ENCODE measurements at regions not wholly inside any gene's neighbourhood (a gene's known extent, or its start where the extent isn't known, plus 50 kb on each side); places are given as distances from the start of the nearest gene placed in this dataset.

GRCh38 chr4:171441300-171441941, 371.8 kb upstream of the GALNTL6 start:
- BruUV-seq (replicated peaks) = no TSS peak
- CTCF ChIA-PET = no interaction called here
- Mint-ChIP-seq H3K9me3 (ENCODE audit: unreplicated experiment) (no peaks in the 10 kb centered on the region), H3K4me1 (ENCODE audit: insufficient read depth, unreplicated experiment) (peaks cover 5% of the 10 kb centered on the region), H3K27me3 (ENCODE audit: insufficient read depth, unreplicated experiment) (peaks cover 81% of the 10 kb centered on the region), H3K36me3 (ENCODE audit: insufficient read depth, unreplicated experiment) (no peaks in the 10 kb centered on the region), H3K27ac (ENCODE audit: low read depth, unreplicated experiment) (no peak overlapping the region), H3K4me3 (ENCODE audit: unreplicated experiment) (no peak overlapping the region)
- TF ChIP-seq, protein P1, sequence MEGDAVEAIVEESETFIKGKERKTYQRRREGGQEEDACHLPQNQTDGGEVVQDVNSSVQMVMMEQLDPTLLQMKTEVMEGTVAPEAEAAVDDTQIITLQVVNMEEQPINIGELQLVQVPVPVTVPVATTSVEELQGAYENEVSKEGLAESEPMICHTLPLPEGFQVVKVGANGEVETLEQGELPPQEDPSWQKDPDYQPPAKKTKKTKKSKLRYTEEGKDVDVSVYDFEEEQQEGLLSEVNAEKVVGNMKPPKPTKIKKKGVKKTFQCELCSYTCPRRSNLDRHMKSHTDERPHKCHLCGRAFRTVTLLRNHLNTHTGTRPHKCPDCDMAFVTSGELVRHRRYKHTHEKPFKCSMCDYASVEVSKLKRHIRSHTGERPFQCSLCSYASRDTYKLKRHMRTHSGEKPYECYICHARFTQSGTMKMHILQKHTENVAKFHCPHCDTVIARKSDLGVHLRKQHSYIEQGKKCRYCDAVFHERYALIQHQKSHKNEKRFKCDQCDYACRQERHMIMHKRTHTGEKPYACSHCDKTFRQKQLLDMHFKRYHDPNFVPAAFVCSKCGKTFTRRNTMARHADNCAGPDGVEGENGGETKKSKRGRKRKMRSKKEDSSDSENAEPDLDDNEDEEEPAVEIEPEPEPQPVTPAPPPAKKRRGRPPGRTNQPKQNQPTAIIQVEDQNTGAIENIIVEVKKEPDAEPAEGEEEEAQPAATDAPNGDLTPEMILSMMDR (IDR thresholded peaks at IDR 0.05; ENCODE audit: unreplicated experiment) = no peak
- no peak for DNase-seq (ENCODE audit: unreplicated experiment)
- intact Hi-C loops (cut with micrococcal nuclease) = no loop called here
- POLR2A ChIA-PET = interaction anchor here (0.6 kb wide), 1 partner anchor 27 kb away, joined by 3 read pairs; no protein-coding TSS in a partner anchor

DNA sequence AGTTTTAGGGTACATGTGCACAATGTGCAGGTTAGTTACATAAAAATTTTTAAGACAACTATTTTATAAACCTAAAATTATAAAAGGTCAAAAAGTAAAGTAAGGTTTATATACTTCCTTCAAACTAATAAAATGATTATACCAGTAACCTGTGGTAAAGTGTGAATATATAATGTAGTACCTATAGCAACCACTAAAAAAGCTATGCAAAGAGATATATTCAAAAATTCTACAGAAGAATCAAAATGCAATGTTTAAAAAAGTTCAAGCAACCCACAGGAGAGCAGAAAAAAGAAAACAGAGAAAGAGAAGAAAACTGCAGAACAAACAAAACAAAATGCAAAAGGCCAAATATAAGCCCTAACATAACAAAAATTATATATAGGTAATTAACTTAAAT, 379.5 kb upstream of the GALNTL6 start:
- no peaks in the 10 kb centered on the region for H3K9me3 Mint-ChIP-seq (ENCODE audit: unreplicated experiment)
- H3K36me3 Mint-ChIP-seq (ENCODE audit: insufficient read depth, unreplicated experiment) = no peaks in the 10 kb centered on the region
- ChIA-PET CTCF (no interaction called here), POLR2A (no interaction called here)
- no peaks in the 10 kb centered on the region for H3K4me1 Mint-ChIP-seq (ENCODE audit: insufficient read depth, unreplicated experiment)
- intact Hi-C loops (cut with micrococcal nuclease) = no loop called here
- BruUV-seq (replicated peaks) = no TSS peak
- TF ChIP-seq, protein P1 (IDR thresholded peaks at IDR 0.05; ENCODE audit: unreplicated experiment) = no peak
- no peak overlapping the region for H3K4me3 Mint-ChIP-seq (ENCODE audit: unreplicated experiment)
- no peak overlapping the region for H3K27ac Mint-ChIP-seq (ENCODE audit: low read depth, unreplicated experiment)
- H3K27me3 Mint-ChIP-seq (ENCODE audit: insufficient read depth, unreplicated experiment) = peaks cover 85% of the 10 kb centered on the region
- DNase-seq (ENCODE audit: unreplicated experiment) = no peak

DNA sequence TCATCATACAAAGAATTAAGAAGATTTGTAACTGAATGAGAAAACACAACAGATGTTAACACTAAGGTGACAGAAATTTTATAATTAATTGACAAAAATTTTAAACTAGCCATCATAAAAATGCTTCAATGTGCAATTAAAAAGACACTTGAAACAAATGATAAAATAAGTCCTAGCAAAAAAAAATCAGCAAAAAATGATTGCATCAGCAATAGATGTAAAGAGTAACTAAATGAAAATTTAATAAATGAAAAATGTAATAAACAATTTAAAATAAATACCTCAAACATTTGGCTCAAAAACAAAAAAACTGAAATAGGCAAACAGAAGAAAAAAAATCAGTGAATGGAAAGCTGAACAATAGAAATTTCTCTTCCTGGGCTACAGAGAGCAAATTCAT, 380.7 kb upstream of the GALNTL6 start:
- CTCF ChIA-PET = no interaction called here
- Mint-ChIP-seq H3K27me3 (ENCODE audit: insufficient read depth, unreplicated experiment) (peaks cover 85% of the 10 kb centered on the region), H3K36me3 (ENCODE audit: insufficient read depth, unreplicated experiment) (no peaks in the 10 kb centered on the region), H3K27ac (ENCODE audit: low read depth, unreplicated experiment) (no peak overlapping the region), H3K4me3 (ENCODE audit: unreplicated experiment) (no peak overlapping the region), H3K4me1 (ENCODE audit: insufficient read depth, unreplicated experiment) (no peaks in the 10 kb centered on the region), H3K9me3 (ENCODE audit: unreplicated experiment) (no peaks in the 10 kb centered on the region)
- POLR2A ChIA-PET = interaction anchor here (0.6 kb wide), 1 partner anchor 49 kb away, joined by 3 read pairs; no protein-coding TSS in a partner anchor
- no TSS peak for BruUV-seq (replicated peaks)
- TF ChIP-seq, protein P1 (IDR thresholded peaks at IDR 0.05; ENCODE audit: unreplicated experiment) = no peak
- intact Hi-C loops (cut with micrococcal nuclease) = no loop called here
- no peak for DNase-seq (ENCODE audit: unreplicated experiment)

- Mint-ChIP-seq H3K27ac (ENCODE audit: low read depth, unreplicated experiment) (no peak overlapping the region), H3K36me3 (ENCODE audit: insufficient read depth, unreplicated experiment) (no peaks in the 10 kb centered on the region), H3K9me3 (ENCODE audit: unreplicated experiment) (no peaks in the 10 kb centered on the region), H3K4me1 (ENCODE audit: insufficient read depth, unreplicated experiment) (no peaks in the 10 kb centered on the region), H3K27me3 (ENCODE audit: insufficient read depth, unreplicated experiment) (peaks cover 91% of the 10 kb centered on the region), H3K4me3 (ENCODE audit: unreplicated experiment) (no peak overlapping the region)
- BruUV-seq (replicated peaks) = no TSS peak
- POLR2A ChIA-PET = no interaction called here
- CTCF ChIA-PET = no interaction called here
- TF ChIP-seq, protein P1 (IDR thresholded peaks at IDR 0.05; ENCODE audit: unreplicated experiment) = no peak
- intact Hi-C loops (cut with micrococcal nuclease) = no loop called here
- DNase-seq (ENCODE audit: unreplicated experiment) = no peak
These were observed 382.7 kb upstream of the GALNTL6 start for GRCh38 chr4:171430495-171430894.
